ENCODE measurements at regions not wholly inside any gene's neighbourhood (a gene's known extent, or its start where the extent isn't known, plus 50 kb on each side); places are given as distances from the start of the nearest gene placed in this dataset.
A peak's percentile ranks its signal among the peaks of the same experiment; 100 is the strongest.

DNA sequence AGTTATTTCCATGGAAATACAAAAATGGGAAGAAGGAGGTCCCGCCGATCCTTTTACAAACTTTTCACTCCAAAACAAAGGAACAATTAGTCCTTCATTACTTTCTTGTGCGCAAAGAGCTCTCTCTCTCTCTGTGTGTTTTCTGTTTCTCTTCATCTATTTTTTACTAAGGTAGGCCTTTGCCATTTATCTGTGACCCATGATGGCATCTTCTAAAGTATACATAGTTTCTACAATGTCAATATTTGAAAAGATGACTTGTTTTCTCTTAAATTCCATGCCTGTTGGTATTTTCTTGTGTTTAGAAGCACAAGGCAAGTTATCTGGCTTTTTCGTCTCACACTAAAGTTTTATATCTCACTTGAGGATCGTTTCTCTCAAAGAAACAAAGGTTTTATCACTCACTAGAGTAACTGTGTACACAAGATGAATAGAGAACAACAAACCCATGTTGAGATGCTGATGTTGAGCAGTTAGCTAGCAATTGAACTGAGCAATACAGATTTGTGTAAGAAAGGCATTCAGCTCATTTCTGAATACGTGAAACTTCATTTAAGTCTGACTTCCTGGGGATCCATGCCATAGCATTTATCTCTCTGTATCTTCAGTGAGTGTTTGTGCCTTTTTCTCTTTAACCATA is 250.3 kb downstream of the GBA3 start:
- Histone ChIP-seq H3K79me2 (ENCODE audit: insufficient read depth, low read length) (no peaks in the 10 kb centered on the region), H3K4me1 (ENCODE audit: insufficient read depth, low read length) (peaks cover 11% of the 10 kb centered on the region), H3K9ac (ENCODE audit: insufficient read depth, low read depth, low read length) (no peak overlapping the region), H3K4me3 (replicated peaks in 1 of 3; ENCODE audit: insufficient read depth in 1 of 3, low read depth in 2 of 3, low read length in 3 of 3) (no peak overlapping the region), H3K36me3 (replicated peaks in 1 of 2; ENCODE audit: control insufficient read depth in 1 of 2, insufficient read depth in 2 of 2, low read length in 2 of 2) (no peaks in the 10 kb centered on the region), H3K27me3 (ENCODE audit: control insufficient read depth in 1 of 2, insufficient read depth in 2 of 2, low read length in 2 of 2) (no peaks in the 10 kb centered on the region), H3K9me3 (ENCODE audit: low read length) (no peaks in the 10 kb centered on the region; the same call in 1 of the 2 replicates), H4K20me1 (ENCODE audit: insufficient read depth, low read length) (no peaks in the 10 kb centered on the region), H2AFZ (ENCODE audit: low read length) (no peak overlapping the region), H3K27ac (ENCODE audit: extremely low read length, insufficient read depth, low read length) (no peak overlapping the region), H3K4me2 (ENCODE audit: low read depth, low read length) (no peak overlapping the region)
- ChIA-PET POLR2A (no interaction called here), CTCF (ENCODE audit: low intra/inter-chr PET ratio, low total read pairs) (no interaction called here)
- ATAC-seq (no peak), DNase-seq (ENCODE audit: low spot score) (no peak), FAIRE-seq (no peak)
- intact Hi-C loops (cut with micrococcal nuclease; ENCODE audit: unreplicated experiment) (no loop called here), in situ Hi-C loops (cut with HindIII; ENCODE audit: extremely low pct_ligation_motif_present, low pct_unique_long_range_greater_than_20kb) (no loop called here)
- 25% methylated on average over 6 of the region's 6 CpGs for WGBS (ENCODE audit: low lambda C conversion rate)
- no TSS peak for BruUV-seq (replicated peaks)
- TF ChIP-seq ZNF883 (CRISPR knock-in tag; IDR thresholded peaks at IDR 0.05; ENCODE audit: not compliant biosample characterization) = no peak
- TF ChIP-seq HMGA1 (CRISPR knock-in tag; conservative IDR thresholded peaks at IDR 0.05) = no peak
- no peak for TF ChIP-seq SOX13 (IDR thresholded peaks at IDR 0.05)
- 0 out of 4 replicates have a peak, but pooled peaks of 1 of the 2 experiments have one; percentile 19 for TF ChIP-seq SOX13 (CRISPR knock-in tag; conservative IDR thresholded peaks at IDR 0.05 in 1 of 2, IDR thresholded peaks at IDR 0.05 in 1 of 2)
- TF ChIP-seq, protein P1, sequence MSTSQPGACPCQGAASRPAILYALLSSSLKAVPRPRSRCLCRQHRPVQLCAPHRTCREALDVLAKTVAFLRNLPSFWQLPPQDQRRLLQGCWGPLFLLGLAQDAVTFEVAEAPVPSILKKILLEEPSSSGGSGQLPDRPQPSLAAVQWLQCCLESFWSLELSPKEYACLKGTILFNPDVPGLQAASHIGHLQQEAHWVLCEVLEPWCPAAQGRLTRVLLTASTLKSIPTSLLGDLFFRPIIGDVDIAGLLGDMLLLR (CRISPR knock-in tag; IDR thresholded peaks at IDR 0.05) = no peak

DNA sequence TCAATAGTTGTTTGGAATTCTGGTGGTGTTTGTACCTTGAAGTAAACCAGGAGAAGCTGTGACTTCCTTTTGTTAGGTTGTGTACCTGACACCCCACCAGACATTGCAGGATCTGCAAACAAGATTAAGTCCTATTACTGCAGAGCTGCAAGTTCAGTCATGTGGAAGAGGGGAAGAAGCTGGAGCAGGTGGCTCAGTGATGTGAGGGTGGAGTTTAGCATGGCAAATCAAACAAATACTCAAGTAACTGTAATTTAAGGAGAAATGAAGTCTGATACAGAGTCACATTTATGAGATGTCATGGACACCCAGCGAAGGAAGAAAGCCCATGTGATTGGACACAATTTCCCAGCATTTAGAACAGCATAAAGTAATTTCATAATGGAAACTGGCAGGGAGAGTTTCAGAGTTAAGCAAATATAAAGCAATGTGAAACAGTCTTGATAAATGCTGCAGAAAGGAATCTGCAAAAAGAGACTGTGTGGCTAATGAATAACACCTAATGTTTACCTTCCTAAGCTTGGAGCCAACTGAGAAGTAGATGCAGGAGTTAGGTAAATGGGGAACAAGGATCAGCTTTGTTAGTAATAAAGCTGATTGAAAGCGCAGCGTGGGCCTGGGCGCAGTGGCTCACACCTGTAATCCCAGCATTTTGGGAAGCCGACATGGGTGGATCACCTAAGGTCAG is 249.1 kb downstream of the GBA3 start:
- Histone ChIP-seq H3K9ac (ENCODE audit: insufficient read depth, low read depth, low read length) (no peak overlapping the region), H2AFZ (ENCODE audit: low read length) (no peak overlapping the region), H3K4me1 (ENCODE audit: insufficient read depth, low read length) (peaks cover 11% of the 10 kb centered on the region), H3K79me2 (ENCODE audit: insufficient read depth, low read length) (no peaks in the 10 kb centered on the region), H3K27ac (ENCODE audit: extremely low read length, insufficient read depth, low read length) (no peak overlapping the region), H3K4me3 (replicated peaks in 1 of 3; ENCODE audit: insufficient read depth in 1 of 3, low read depth in 2 of 3, low read length in 3 of 3) (no peak overlapping the region), H3K4me2 (ENCODE audit: low read depth, low read length) (no peak overlapping the region), H3K9me3 (ENCODE audit: low read length) (no peaks in the 10 kb centered on the region), H3K36me3 (replicated peaks in 1 of 2; ENCODE audit: control insufficient read depth in 1 of 2, insufficient read depth in 2 of 2, low read length in 2 of 2) (no peaks in the 10 kb centered on the region), H4K20me1 (ENCODE audit: insufficient read depth, low read length) (no peaks in the 10 kb centered on the region), H3K27me3 (ENCODE audit: control insufficient read depth in 1 of 2, insufficient read depth in 2 of 2, low read length in 2 of 2) (no peaks in the 10 kb centered on the region)
- ATAC-seq (peak; percentile 63; the same call in 2 of the 3 replicates), FAIRE-seq (no peak), DNase-seq (ENCODE audit: low spot score) (peak; percentile 13)
- ChIA-PET POLR2A (interaction anchor here (0.7 kb wide), 1 partner anchor 38 kb away, joined by 3 read pairs; no protein-coding TSS in a partner anchor), CTCF (ENCODE audit: low intra/inter-chr PET ratio, low total read pairs) (no interaction called here)
- intact Hi-C loops (cut with micrococcal nuclease; ENCODE audit: unreplicated experiment) (no loop called here), in situ Hi-C loops (cut with HindIII; ENCODE audit: extremely low pct_ligation_motif_present, low pct_unique_long_range_greater_than_20kb) (no loop called here)
- no TSS peak for BruUV-seq (replicated peaks)
- WGBS (ENCODE audit: low lambda C conversion rate) = 3% methylated on average over 5 of the region's 5 CpGs
- TF ChIP-seq, protein P2, sequence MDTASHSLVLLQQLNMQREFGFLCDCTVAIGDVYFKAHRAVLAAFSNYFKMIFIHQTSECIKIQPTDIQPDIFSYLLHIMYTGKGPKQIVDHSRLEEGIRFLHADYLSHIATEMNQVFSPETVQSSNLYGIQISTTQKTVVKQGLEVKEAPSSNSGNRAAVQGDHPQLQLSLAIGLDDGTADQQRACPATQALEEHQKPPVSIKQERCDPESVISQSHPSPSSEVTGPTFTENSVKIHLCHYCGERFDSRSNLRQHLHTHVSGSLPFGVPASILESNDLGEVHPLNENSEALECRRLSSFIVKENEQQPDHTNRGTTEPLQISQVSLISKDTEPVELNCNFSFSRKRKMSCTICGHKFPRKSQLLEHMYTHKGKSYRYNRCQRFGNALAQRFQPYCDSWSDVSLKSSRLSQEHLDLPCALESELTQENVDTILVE (CRISPR knock-in tag; IDR thresholded peaks at IDR 0.05) = no peak
- TF ChIP-seq ZNF136 (CRISPR knock-in tag; IDR thresholded peaks at IDR 0.05; ENCODE audit: low read depth) (no peak), GABPB1 (CRISPR knock-in tag; IDR thresholded peaks at IDR 0.05) (no peak), POLR2AphosphoS2 (IDR thresholded peaks at IDR 0.05; ENCODE audit: low read depth, low read length) (no peak), YEATS2 (CRISPR knock-in tag; IDR thresholded peaks at IDR 0.05; ENCODE audit: borderline replicate concordance) (no peak), ZNF614 (CRISPR knock-in tag; IDR thresholded peaks at IDR 0.05; ENCODE audit: borderline replicate concordance) (no peak)
- TF ChIP-seq, protein P3, sequence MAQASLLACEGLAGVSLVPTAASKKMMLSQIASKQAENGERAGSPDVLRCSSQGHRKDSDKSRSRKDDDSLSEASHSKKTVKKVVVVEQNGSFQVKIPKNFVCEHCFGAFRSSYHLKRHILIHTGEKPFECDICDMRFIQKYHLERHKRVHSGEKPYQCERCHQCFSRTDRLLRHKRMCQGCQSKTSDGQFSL (CRISPR knock-in tag; IDR thresholded peaks at IDR 0.05) = no peak
- TF ChIP-seq, protein P4, sequence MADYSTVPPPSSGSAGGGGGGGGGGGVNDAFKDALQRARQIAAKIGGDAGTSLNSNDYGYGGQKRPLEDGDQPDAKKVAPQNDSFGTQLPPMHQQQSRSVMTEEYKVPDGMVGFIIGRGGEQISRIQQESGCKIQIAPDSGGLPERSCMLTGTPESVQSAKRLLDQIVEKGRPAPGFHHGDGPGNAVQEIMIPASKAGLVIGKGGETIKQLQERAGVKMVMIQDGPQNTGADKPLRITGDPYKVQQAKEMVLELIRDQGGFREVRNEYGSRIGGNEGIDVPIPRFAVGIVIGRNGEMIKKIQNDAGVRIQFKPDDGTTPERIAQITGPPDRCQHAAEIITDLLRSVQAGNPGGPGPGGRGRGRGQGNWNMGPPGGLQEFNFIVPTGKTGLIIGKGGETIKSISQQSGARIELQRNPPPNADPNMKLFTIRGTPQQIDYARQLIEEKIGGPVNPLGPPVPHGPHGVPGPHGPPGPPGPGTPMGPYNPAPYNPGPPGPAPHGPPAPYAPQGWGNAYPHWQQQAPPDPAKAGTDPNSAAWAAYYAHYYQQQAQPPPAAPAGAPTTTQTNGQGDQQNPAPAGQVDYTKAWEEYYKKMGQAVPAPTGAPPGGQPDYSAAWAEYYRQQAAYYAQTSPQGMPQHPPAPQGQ (CRISPR knock-in tag; IDR thresholded peaks at IDR 0.05; ENCODE audit: borderline replicate concordance) = no peak

Measured in HepG2 (cell line).